Chondrocyte (in vitro differentiated cells): ENCODE measurements at regions not wholly inside any gene's neighbourhood (a gene's known extent, or its start where the extent isn't known, plus 50 kb on each side); places are given as distances from the start of the nearest gene placed in this dataset.

ENCODE experiments used
- DNase-seq: peaks from one replicate; pipeline ENCODE4 v3.0.0; 2021; ENCODE audit warnings: mixed read lengths, low spot score
- H3K27ac Mint-ChIP-seq: one replicate; pipeline ENCODE4 v1.8.0; 2021; ENCODE audit warnings: mild to moderate bottlenecking, moderate library complexity, mixed read lengths; ENCODE audit not compliant: unreplicated experiment
- H3K27me3 Mint-ChIP-seq: 2 replicates; pipeline ENCODE4 v1.8.0; 2021; ENCODE audit warnings: low read depth, mixed read lengths
- H3K36me3 Mint-ChIP-seq: 2 replicates; pipeline ENCODE4 v1.8.0; 2021; ENCODE audit warnings: low read depth, mixed read lengths
- H3K4me1 Mint-ChIP-seq: 2 replicates; pipeline ENCODE4 v1.8.0; 2021; ENCODE audit warnings: low read depth, mild to moderate bottlenecking, mixed read lengths
- H3K4me3 Mint-ChIP-seq: one replicate; pipeline ENCODE4 v1.8.0; 2021; ENCODE audit warnings: mild to moderate bottlenecking, moderate library complexity, mixed read lengths; ENCODE audit not compliant: unreplicated experiment
- H3K9me3 Mint-ChIP-seq: 2 replicates; pipeline ENCODE4 v1.8.0; 2021; ENCODE audit warnings: low read depth, mixed read lengths
- CTCF ChIP-seq: fragments of 200-600 bp; sonication (generic); IDR thresholded peaks from 2 replicates; pipeline ENCODE4 v1.5.0; 2021; ENCODE audit warnings: antibody characterized with exemption, mild to moderate bottlenecking, moderate library complexity

GRCh38 chr13:74274916-74275315 is 140.7 kb upstream of the KLF12 start:
- H3K27me3 Mint-ChIP-seq: no peaks in the 10 kb centered on the region
- H3K27ac Mint-ChIP-seq: no peak overlapping the region
- H3K9me3 Mint-ChIP-seq: peaks cover 10% of the 10 kb centered on the region
- no peak for TF ChIP-seq CTCF
- no peak for DNase-seq
- H3K36me3 Mint-ChIP-seq: peaks cover 7% of the 10 kb centered on the region
- H3K4me1 Mint-ChIP-seq: peaks cover 14% of the 10 kb centered on the region
- H3K4me3 Mint-ChIP-seq: no peak overlapping the region

GRCh38 chr13:74273581-74273980 is 139.4 kb upstream of the KLF12 start:
- no peak for DNase-seq
- Mint-ChIP-seq H3K27ac (no peak overlapping the region), H3K9me3 (peaks cover 13% of the 10 kb centered on the region), H3K36me3 (peaks cover 7% of the 10 kb centered on the region), H3K4me3 (no peak overlapping the region), H3K27me3 (no peaks in the 10 kb centered on the region), H3K4me1 (peaks cover 14% of the 10 kb centered on the region)
- TF ChIP-seq CTCF: no peak

GRCh38 chr13:74272826-74273225 is 138.6 kb upstream of the KLF12 start:
- TF ChIP-seq CTCF: no peak
- peaks cover 7% of the 10 kb centered on the region for H3K36me3 Mint-ChIP-seq
- peaks cover 13% of the 10 kb centered on the region for H3K9me3 Mint-ChIP-seq
- no peak overlapping the region for H3K4me3 Mint-ChIP-seq
- H3K27ac Mint-ChIP-seq: no peak overlapping the region
- DNase-seq: no peak
- peaks cover 14% of the 10 kb centered on the region for H3K4me1 Mint-ChIP-seq
- no peaks in the 10 kb centered on the region for H3K27me3 Mint-ChIP-seq

- Mint-ChIP-seq H3K36me3 (peaks cover 7% of the 10 kb centered on the region), H3K27me3 (no peaks in the 10 kb centered on the region), H3K4me3 (no peak overlapping the region), H3K4me1 (peaks cover 12% of the 10 kb centered on the region), H3K9me3 (peaks cover 30% of the 10 kb centered on the region), H3K27ac (no peak overlapping the region)
- TF ChIP-seq CTCF: no peak
- no peak for DNase-seq
These were observed 135.8 kb upstream of the KLF12 start for GRCh38 chr13:74270018-74270417.

- no peak overlapping the region for H3K4me3 Mint-ChIP-seq
- no peaks in the 10 kb centered on the region for H3K4me1 Mint-ChIP-seq
- no peak overlapping the region for H3K27ac Mint-ChIP-seq
- no peak for DNase-seq
- H3K27me3 Mint-ChIP-seq: no peaks in the 10 kb centered on the region
- H3K36me3 Mint-ChIP-seq: peaks cover 5% of the 10 kb centered on the region
- H3K9me3 Mint-ChIP-seq: peaks cover 34% of the 10 kb centered on the region
- TF ChIP-seq CTCF: no peak
These were observed 132.7 kb upstream of the KLF12 start for GRCh38 chr13:74266861-74267260.
